Endodermal cell (in vitro differentiated cells): ENCODE measurements at regions not wholly inside any gene's neighbourhood (a gene's known extent, or its start where the extent isn't known, plus 50 kb on each side); places are given as distances from the start of the nearest gene placed in this dataset.

Experiments used
- DNase-seq: peaks from one replicate; pipeline ENCODE4 v3.0.0-alpha.2; 2017
- H3K27ac ChIP-seq: 2 replicates; pipeline ENCODE4 v1.5.1; 2013; ENCODE audit warnings: mild to moderate bottlenecking, low read depth, low read length, moderate library complexity
- H3K27me3 ChIP-seq: 2 replicates; pipeline ENCODE4 v1.6.1; 2013; ENCODE audit warnings: mild to moderate bottlenecking, low read length, moderate library complexity; ENCODE audit not compliant: insufficient read depth, control insufficient read depth, poor library complexity, severe bottlenecking
- H3K36me3 ChIP-seq: 2 replicates; pipeline ENCODE4 v1.7.0; 2013; ENCODE audit warnings: mild to moderate bottlenecking, low read length, moderate library complexity; ENCODE audit not compliant: control insufficient read depth, insufficient read depth
- H3K4me1 ChIP-seq: one replicate; pipeline ENCODE4 v1.7.0; 2013; ENCODE audit warnings: low read length; ENCODE audit not compliant: control insufficient read depth, insufficient read depth
- H3K4me3 ChIP-seq: 2 replicates; pipeline ENCODE4 v1.5.1; 2013; ENCODE audit warnings: mild to moderate bottlenecking, low read length, moderate library complexity
- H3K9ac ChIP-seq: 2 replicates; pipeline ENCODE4 v1.6.1; 2013; ENCODE audit warnings: mild to moderate bottlenecking, low read length, moderate library complexity; ENCODE audit not compliant: poor library complexity, severe bottlenecking; ENCODE audit errors: extremely low read depth
- H3K9me3 ChIP-seq: 2 replicates; pipeline ENCODE4 v1.6.1; 2013; ENCODE audit warnings: mild to moderate bottlenecking, low read length, moderate library complexity; ENCODE audit not compliant: control insufficient read depth
- H3K27ac Mint-ChIP-seq: 2 replicates; pipeline ENCODE4 v1.8.0; 2020; ENCODE audit warnings: mixed read lengths
- H3K27me3 Mint-ChIP-seq: 2 replicates; pipeline ENCODE4 v1.8.0; 2021; ENCODE audit warnings: mild to moderate bottlenecking, mixed read lengths; ENCODE audit not compliant: insufficient read depth
- H3K36me3 Mint-ChIP-seq: 2 replicates; pipeline ENCODE4 v1.8.0; 2020; ENCODE audit warnings: low read depth, mixed read lengths
- H3K4me1 Mint-ChIP-seq: 2 replicates; pipeline ENCODE4 v1.8.0; 2020; ENCODE audit warnings: mixed read lengths
- H3K4me3 Mint-ChIP-seq: 2 replicates; pipeline ENCODE4 v1.8.0; 2020; ENCODE audit warnings: mild to moderate bottlenecking, moderate library complexity, mixed read lengths
- H3K9me3 Mint-ChIP-seq: 2 replicates; pipeline ENCODE4 v1.8.0; 2020; ENCODE audit warnings: mild to moderate bottlenecking, mixed read lengths
- WGBS, 2 experiments: methylation state at CpG; one replicate each; pipeline versions ENCODE4 v1.1.5 to v1.1.7; 2013; ENCODE audit warnings: missing lambda C conversion rate in 2 of 2, mixed read lengths in 1 of 2; ENCODE audit not compliant: insufficient coverage in 1 of 2, insufficient read length in 1 of 2; 5-methylcytosine and 5-hydroxymethylcytosine counted together
- TF ChIP-seq, protein P1 (sequence below): fragments of 200-600 bp; sonication (generic); conservative IDR thresholded peaks from 2 replicates; pipeline ENCODE4 v1.5.0; 2021; ENCODE audit warnings: antibody characterized with exemption, mild to moderate bottlenecking

DNA sequence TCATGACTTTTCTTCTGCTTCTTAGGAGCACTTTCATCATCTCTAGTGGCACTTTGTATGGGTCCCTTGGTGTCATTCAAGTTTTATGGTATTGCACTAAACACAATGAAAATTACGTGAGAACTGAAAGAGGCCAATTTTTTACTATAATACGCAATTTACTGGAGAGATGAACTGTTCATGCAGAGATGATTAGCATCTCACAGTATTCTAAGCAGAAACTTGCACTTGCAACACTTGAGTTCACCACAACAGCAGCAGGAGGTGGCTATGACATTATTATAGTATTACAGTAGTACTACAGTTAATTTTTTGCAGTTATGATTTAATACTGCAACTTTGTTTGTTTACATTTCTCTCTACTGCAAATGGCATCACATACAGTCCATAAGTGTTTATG lies 793.1 kb upstream of the CRIM1 start:
- no peaks in the 10 kb centered on the region for H3K4me1 Mint-ChIP-seq
- no peak overlapping the region for H3K27ac Mint-ChIP-seq
- H3K4me3 ChIP-seq, result no peak overlapping the region
- H3K9me3 Mint-ChIP-seq, result peaks cover 22% of the 10 kb centered on the region
- H3K4me3 Mint-ChIP-seq, result no peak overlapping the region
- H3K27ac ChIP-seq, result no peak overlapping the region
- no peaks in the 10 kb centered on the region for H3K27me3 Mint-ChIP-seq
- H3K9me3 ChIP-seq, result no peaks in the 10 kb centered on the region
- TF ChIP-seq, protein P1, sequence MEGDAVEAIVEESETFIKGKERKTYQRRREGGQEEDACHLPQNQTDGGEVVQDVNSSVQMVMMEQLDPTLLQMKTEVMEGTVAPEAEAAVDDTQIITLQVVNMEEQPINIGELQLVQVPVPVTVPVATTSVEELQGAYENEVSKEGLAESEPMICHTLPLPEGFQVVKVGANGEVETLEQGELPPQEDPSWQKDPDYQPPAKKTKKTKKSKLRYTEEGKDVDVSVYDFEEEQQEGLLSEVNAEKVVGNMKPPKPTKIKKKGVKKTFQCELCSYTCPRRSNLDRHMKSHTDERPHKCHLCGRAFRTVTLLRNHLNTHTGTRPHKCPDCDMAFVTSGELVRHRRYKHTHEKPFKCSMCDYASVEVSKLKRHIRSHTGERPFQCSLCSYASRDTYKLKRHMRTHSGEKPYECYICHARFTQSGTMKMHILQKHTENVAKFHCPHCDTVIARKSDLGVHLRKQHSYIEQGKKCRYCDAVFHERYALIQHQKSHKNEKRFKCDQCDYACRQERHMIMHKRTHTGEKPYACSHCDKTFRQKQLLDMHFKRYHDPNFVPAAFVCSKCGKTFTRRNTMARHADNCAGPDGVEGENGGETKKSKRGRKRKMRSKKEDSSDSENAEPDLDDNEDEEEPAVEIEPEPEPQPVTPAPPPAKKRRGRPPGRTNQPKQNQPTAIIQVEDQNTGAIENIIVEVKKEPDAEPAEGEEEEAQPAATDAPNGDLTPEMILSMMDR, result no peak
- H3K27me3 ChIP-seq, result no peaks in the 10 kb centered on the region
- DNase-seq, result no peak
- no peaks in the 10 kb centered on the region for H3K4me1 ChIP-seq
- H3K36me3 Mint-ChIP-seq, result peaks cover 22% of the 10 kb centered on the region
- WGBS, 2 experiments, result 96 to 100% methylated on average over 1 to 2 of the region's 2 CpGs
- H3K36me3 ChIP-seq, result no peaks in the 10 kb centered on the region
- H3K9ac ChIP-seq, result no peak overlapping the region

DNA sequence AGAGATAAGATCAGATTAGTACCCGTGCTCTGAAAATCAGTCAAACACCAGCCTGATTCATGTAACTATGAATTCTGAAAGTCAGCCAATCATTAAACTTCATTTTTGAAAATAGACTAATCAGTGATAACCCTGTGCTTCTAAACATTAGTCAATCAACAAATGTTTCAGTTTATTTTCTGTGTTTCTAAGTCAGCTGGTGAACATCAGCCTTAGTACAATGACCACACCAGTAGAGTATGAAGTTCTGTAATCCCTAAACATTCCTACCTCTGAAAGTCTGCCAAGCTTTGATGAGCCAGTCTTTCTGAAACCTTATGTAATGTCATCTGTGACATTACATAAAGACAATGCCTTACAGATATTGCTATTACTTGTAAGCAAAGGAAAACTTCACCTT lies 807.4 kb upstream of the CRIM1 start:
- 90 to 93% methylated on average over 1 of the region's 1 CpG for WGBS, 2 experiments

DNA sequence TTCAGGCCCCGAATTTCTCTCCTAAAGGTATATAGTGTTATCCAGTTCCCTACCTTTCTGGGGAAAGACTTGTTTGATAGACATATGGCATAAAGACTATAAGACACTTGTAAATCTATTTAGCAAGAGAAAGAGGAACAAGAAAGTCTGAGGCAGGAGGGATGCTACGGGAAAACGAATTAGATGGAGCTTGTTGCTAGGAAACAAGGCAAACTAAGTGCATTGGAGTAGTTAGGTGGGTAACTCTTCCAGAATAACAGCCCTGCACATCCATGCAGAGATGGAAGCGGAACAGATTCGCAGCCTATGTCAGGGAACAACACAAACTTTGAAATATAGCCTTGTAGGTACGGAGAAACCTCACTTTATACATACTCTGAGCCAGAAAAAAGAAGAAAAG lies 810.3 kb upstream of the CRIM1 start:
- no peaks in the 10 kb centered on the region for H3K9me3 ChIP-seq
- Mint-ChIP-seq H3K4me3 (no peak overlapping the region), H3K4me1 (peaks cover 6% of the 10 kb centered on the region), H3K36me3 (no peaks in the 10 kb centered on the region), H3K9me3 (no peaks in the 10 kb centered on the region), H3K27ac (no peak overlapping the region), H3K27me3 (no peaks in the 10 kb centered on the region)
- no peaks in the 10 kb centered on the region for H3K36me3 ChIP-seq
- no peaks in the 10 kb centered on the region for H3K27me3 ChIP-seq
- TF ChIP-seq, protein P1, result no peak
- H3K9ac ChIP-seq, result no peak overlapping the region
- no peak overlapping the region for H3K27ac ChIP-seq
- WGBS, 2 experiments, result 95 to 96% methylated on average over 3 to 6 of the region's 6 CpGs
- no peak overlapping the region for H3K4me3 ChIP-seq
- no peak for DNase-seq
- H3K4me1 ChIP-seq, result no peaks in the 10 kb centered on the region

More for the DNA sequence above, 807.4 kb upstream of the CRIM1 start:
- Histone ChIP-seq H3K27ac (no peak overlapping the region), H3K27me3 (no peaks in the 10 kb centered on the region), H3K36me3 (no peaks in the 10 kb centered on the region), H3K4me3 (no peak overlapping the region), H3K4me1 (no peaks in the 10 kb centered on the region), H3K9ac (no peak overlapping the region), H3K9me3 (no peaks in the 10 kb centered on the region)
- Mint-ChIP-seq H3K4me3 (no peak overlapping the region), H3K9me3 (no peaks in the 10 kb centered on the region), H3K4me1 (peaks cover 6% of the 10 kb centered on the region), H3K27me3 (no peaks in the 10 kb centered on the region), H3K36me3 (no peaks in the 10 kb centered on the region), H3K27ac (no peak overlapping the region)
- no peak for DNase-seq
- TF ChIP-seq, protein P1, result no peak
